ENCODE measurements at regions not wholly inside any gene's neighbourhood (a gene's known extent, or its start where the extent isn't known, plus 50 kb on each side); places are given as distances from the start of the nearest gene placed in this dataset.

DNA sequence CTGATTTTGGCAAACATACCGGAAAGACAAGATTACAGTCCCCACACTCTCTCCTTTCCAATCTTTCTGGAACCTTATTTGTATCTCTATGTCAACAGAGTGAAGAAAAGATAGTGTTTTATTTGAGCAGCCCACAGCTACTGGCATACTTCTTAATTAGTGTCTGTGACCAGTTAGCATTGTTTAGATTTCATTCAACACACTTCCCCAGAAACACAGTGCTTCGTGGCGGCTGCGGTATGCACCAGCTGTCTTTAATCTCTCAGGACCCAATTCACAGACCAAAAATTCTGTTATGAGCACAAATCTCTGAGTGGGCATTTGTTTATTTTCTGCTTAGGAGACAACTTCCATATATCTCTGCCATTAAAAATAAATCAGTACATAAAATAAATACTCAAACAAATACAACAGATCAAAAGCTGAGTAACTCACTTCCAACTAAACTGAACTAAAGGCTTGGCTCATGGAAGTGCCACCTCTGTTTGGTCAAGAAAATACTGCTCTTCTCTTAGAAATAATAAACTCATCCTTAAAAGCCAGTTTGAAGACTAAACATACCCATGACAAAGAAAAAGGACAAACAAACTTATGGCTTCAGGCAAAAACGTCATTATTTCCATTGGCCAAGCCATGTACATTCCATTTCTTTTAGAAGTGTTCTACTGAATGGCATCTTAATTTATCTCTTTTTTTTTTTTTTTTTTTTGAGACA is 392.4 kb downstream of the TXNL1 start (continued):
- TF ChIP-seq, protein P1, sequence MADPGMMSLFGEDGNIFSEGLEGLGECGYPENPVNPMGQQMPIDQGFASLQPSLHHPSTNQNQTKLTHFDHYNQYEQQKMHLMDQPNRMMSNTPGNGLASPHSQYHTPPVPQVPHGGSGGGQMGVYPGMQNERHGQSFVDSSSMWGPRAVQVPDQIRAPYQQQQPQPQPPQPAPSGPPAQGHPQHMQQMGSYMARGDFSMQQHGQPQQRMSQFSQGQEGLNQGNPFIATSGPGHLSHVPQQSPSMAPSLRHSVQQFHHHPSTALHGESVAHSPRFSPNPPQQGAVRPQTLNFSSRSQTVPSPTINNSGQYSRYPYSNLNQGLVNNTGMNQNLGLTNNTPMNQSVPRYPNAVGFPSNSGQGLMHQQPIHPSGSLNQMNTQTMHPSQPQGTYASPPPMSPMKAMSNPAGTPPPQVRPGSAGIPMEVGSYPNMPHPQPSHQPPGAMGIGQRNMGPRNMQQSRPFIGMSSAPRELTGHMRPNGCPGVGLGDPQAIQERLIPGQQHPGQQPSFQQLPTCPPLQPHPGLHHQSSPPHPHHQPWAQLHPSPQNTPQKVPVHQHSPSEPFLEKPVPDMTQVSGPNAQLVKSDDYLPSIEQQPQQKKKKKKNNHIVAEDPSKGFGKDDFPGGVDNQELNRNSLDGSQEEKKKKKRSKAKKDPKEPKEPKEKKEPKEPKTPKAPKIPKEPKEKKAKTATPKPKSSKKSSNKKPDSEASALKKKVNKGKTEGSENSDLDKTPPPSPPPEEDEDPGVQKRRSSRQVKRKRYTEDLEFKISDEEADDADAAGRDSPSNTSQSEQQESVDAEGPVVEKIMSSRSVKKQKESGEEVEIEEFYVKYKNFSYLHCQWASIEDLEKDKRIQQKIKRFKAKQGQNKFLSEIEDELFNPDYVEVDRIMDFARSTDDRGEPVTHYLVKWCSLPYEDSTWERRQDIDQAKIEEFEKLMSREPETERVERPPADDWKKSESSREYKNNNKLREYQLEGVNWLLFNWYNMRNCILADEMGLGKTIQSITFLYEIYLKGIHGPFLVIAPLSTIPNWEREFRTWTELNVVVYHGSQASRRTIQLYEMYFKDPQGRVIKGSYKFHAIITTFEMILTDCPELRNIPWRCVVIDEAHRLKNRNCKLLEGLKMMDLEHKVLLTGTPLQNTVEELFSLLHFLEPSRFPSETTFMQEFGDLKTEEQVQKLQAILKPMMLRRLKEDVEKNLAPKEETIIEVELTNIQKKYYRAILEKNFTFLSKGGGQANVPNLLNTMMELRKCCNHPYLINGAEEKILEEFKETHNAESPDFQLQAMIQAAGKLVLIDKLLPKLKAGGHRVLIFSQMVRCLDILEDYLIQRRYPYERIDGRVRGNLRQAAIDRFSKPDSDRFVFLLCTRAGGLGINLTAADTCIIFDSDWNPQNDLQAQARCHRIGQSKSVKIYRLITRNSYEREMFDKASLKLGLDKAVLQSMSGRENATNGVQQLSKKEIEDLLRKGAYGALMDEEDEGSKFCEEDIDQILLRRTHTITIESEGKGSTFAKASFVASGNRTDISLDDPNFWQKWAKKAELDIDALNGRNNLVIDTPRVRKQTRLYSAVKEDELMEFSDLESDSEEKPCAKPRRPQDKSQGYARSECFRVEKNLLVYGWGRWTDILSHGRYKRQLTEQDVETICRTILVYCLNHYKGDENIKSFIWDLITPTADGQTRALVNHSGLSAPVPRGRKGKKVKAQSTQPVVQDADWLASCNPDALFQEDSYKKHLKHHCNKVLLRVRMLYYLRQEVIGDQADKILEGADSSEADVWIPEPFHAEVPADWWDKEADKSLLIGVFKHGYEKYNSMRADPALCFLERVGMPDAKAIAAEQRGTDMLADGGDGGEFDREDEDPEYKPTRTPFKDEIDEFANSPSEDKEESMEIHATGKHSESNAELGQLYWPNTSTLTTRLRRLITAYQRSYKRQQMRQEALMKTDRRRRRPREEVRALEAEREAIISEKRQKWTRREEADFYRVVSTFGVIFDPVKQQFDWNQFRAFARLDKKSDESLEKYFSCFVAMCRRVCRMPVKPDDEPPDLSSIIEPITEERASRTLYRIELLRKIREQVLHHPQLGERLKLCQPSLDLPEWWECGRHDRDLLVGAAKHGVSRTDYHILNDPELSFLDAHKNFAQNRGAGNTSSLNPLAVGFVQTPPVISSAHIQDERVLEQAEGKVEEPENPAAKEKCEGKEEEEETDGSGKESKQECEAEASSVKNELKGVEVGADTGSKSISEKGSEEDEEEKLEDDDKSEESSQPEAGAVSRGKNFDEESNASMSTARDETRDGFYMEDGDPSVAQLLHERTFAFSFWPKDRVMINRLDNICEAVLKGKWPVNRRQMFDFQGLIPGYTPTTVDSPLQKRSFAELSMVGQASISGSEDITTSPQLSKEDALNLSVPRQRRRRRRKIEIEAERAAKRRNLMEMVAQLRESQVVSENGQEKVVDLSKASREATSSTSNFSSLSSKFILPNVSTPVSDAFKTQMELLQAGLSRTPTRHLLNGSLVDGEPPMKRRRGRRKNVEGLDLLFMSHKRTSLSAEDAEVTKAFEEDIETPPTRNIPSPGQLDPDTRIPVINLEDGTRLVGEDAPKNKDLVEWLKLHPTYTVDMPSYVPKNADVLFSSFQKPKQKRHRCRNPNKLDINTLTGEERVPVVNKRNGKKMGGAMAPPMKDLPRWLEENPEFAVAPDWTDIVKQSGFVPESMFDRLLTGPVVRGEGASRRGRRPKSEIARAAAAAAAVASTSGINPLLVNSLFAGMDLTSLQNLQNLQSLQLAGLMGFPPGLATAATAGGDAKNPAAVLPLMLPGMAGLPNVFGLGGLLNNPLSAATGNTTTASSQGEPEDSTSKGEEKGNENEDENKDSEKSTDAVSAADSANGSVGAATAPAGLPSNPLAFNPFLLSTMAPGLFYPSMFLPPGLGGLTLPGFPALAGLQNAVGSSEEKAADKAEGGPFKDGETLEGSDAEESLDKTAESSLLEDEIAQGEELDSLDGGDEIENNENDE (IDR thresholded peaks at IDR 0.05; ENCODE audit: insufficient replicate concordance, low read length), result no peak
- TF ChIP-seq TCF12 (IDR thresholded peaks at IDR 0.05; ENCODE audit: low read depth, low read length) (no peak), BCL11A (IDR thresholded peaks at IDR 0.05; ENCODE audit: low read depth in 2 of 2, low read length in 2 of 2) (no peak), HDAC6 (IDR thresholded peaks at IDR 0.05; ENCODE audit: low read depth, low read length) (no peak), ASH2L (IDR thresholded peaks at IDR 0.05; ENCODE audit: low read length) (no peak), SP4 (IDR thresholded peaks at IDR 0.05; ENCODE audit: low read length) (no peak), POLR2A (IDR thresholded peaks at IDR 0.05; ENCODE audit: control extremely low read depth in 1 of 2, low read depth in 2 of 2, low read length in 2 of 2) (no peak), SIN3A (conservative IDR thresholded peaks at IDR 0.05 in 1 of 2, IDR thresholded peaks at IDR 0.05 in 1 of 2; ENCODE audit: low read depth in 1 of 2, low read length in 2 of 2) (no peak), PHF8 (conservative IDR thresholded peaks at IDR 0.05; ENCODE audit: low read depth, low read length) (no peak), JUN (IDR thresholded peaks at IDR 0.05; ENCODE audit: low read depth, low read length) (no peak), NRF1 (IDR thresholded peaks at IDR 0.05; ENCODE audit: low read depth, low read length) (no peak), KDM4A (IDR thresholded peaks at IDR 0.05; ENCODE audit: low read depth, low read length, severe bottlenecking) (no peak)

Data from H1 (cell line).